Mesothelial cell of epicardium (in vitro differentiated cells): ENCODE measurements at regions not wholly inside any gene's neighbourhood (a gene's known extent, or its start where the extent isn't known, plus 50 kb on each side); places are given as distances from the start of the nearest gene placed in this dataset.

Source experiments
- DNase-seq, 2 experiments: peaks; one replicate each; pipeline ENCODE4 v3.0.0; 2021; ENCODE audit warnings: low spot score in 2 of 2; ENCODE audit not compliant: unreplicated experiment in 2 of 2
- H3K27ac Mint-ChIP-seq: 2 replicates; pipeline ENCODE4 v1.8.0; 2021; ENCODE audit warnings: mixed read lengths
- H3K27me3 Mint-ChIP-seq: 2 replicates; pipeline ENCODE4 v1.8.0; 2021; ENCODE audit warnings: low read depth, mixed read lengths
- H3K36me3 Mint-ChIP-seq: 2 replicates; pipeline ENCODE4 v1.8.0; 2021; ENCODE audit warnings: mixed read lengths
- H3K4me1 Mint-ChIP-seq: 2 replicates; pipeline ENCODE4 v1.8.0; 2021; ENCODE audit warnings: mixed read lengths
- H3K4me3 Mint-ChIP-seq: 2 replicates; pipeline ENCODE4 v1.8.0; 2021; ENCODE audit warnings: mild to moderate bottlenecking, moderate library complexity, mixed read lengths
- H3K9me3 Mint-ChIP-seq: 2 replicates; pipeline ENCODE4 v1.8.0; 2021; ENCODE audit warnings: mixed read lengths
- TF ChIP-seq, protein P1 (sequence below): fragments of 200-600 bp; sonication (generic); IDR thresholded peaks from one replicate; pipeline ENCODE4 v1.5.0; 2021; ENCODE audit warnings: antibody characterized with exemption; ENCODE audit not compliant: unreplicated experiment

GRCh38 chr9:94166236-94166975, 82.1 kb downstream of the PTPDC1 start:
- H3K4me1 Mint-ChIP-seq, result peaks cover 32% of the 10 kb centered on the region
- H3K36me3 Mint-ChIP-seq, result no peaks in the 10 kb centered on the region
- DNase-seq, result peak; percentile 95 to 96
- no peaks in the 10 kb centered on the region for H3K9me3 Mint-ChIP-seq
- peak overlapping the region; percentile 84 for H3K4me3 Mint-ChIP-seq
- no peaks in the 10 kb centered on the region for H3K27me3 Mint-ChIP-seq
- H3K27ac Mint-ChIP-seq, result peak overlapping the region; percentile 96
- TF ChIP-seq, protein P1, sequence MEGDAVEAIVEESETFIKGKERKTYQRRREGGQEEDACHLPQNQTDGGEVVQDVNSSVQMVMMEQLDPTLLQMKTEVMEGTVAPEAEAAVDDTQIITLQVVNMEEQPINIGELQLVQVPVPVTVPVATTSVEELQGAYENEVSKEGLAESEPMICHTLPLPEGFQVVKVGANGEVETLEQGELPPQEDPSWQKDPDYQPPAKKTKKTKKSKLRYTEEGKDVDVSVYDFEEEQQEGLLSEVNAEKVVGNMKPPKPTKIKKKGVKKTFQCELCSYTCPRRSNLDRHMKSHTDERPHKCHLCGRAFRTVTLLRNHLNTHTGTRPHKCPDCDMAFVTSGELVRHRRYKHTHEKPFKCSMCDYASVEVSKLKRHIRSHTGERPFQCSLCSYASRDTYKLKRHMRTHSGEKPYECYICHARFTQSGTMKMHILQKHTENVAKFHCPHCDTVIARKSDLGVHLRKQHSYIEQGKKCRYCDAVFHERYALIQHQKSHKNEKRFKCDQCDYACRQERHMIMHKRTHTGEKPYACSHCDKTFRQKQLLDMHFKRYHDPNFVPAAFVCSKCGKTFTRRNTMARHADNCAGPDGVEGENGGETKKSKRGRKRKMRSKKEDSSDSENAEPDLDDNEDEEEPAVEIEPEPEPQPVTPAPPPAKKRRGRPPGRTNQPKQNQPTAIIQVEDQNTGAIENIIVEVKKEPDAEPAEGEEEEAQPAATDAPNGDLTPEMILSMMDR, result no peak

DNA sequence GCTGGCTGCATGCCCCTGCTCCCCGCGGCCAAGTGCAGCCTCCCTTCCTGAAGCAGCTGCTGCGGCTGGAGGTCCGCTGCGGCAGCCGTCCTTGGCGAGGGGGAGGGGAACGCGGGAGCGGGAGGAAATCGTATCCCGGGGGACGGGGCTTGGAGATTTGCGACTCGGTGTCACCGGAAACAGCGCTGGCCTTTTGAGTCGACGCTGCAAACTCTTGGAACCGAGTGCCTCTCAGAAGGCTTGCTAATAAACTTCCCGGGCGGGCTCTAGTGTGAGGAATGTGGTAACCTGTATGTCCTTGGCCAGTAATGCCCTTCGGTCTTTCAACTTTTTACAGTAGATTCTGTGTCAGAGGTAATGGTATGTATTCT, 82.7 kb downstream of the PTPDC1 start:
- H3K4me1 Mint-ChIP-seq, result peaks cover 32% of the 10 kb centered on the region
- H3K36me3 Mint-ChIP-seq, result no peaks in the 10 kb centered on the region
- DNase-seq, result no peak
- no peaks in the 10 kb centered on the region for H3K9me3 Mint-ChIP-seq
- no peaks in the 10 kb centered on the region for H3K27me3 Mint-ChIP-seq
- peak overlapping the region; percentile 96 for H3K27ac Mint-ChIP-seq
- peak overlapping the region; percentile 84 for H3K4me3 Mint-ChIP-seq
- TF ChIP-seq, protein P1, result no peak

DNA sequence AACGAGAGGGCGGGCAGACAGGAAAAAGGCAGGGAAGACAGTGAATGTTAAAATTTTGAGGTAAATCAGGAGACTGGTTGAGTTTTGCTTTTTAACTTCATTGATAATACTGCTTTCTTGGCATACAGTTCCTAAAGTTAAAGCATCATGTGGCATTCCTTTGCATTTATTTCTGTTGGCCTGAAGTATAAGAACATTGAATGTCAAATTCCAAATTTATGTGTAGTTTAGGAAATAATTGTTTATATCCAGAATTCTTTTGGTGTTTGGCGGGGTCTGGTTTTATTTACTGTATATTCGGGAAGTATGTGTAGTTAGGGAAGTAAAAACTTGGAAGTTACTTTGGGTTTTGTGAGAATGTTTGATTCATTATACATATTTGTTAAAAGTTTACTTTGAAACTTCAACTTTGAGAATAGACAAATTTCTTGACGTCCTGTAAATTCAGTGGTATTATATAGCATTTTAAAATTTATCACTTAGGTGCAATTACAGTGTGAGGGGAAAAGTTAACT, 83.2 kb downstream of the PTPDC1 start:
- DNase-seq, result no peak
- Mint-ChIP-seq H3K4me3 (peak overlapping the region; percentile 84), H3K4me1 (peaks cover 33% of the 10 kb centered on the region), H3K9me3 (no peaks in the 10 kb centered on the region), H3K27ac (peak overlapping the region; percentile 96), H3K27me3 (no peaks in the 10 kb centered on the region), H3K36me3 (no peaks in the 10 kb centered on the region)
- TF ChIP-seq, protein P1, result no peak

- H3K4me1 Mint-ChIP-seq, result peaks cover 41% of the 10 kb centered on the region
- peaks cover 1% of the 10 kb centered on the region for H3K36me3 Mint-ChIP-seq
- H3K27me3 Mint-ChIP-seq, result no peaks in the 10 kb centered on the region
- TF ChIP-seq, protein P1, result no peak
- no peaks in the 10 kb centered on the region for H3K9me3 Mint-ChIP-seq
- H3K4me3 Mint-ChIP-seq, result peak overlapping the region; percentile 84
- H3K27ac Mint-ChIP-seq, result peak overlapping the region; percentile 96
- DNase-seq, result no peak
Observed at GRCh38 chr9:94168203-94169000, 84.1 kb downstream of the PTPDC1 start.

DNA sequence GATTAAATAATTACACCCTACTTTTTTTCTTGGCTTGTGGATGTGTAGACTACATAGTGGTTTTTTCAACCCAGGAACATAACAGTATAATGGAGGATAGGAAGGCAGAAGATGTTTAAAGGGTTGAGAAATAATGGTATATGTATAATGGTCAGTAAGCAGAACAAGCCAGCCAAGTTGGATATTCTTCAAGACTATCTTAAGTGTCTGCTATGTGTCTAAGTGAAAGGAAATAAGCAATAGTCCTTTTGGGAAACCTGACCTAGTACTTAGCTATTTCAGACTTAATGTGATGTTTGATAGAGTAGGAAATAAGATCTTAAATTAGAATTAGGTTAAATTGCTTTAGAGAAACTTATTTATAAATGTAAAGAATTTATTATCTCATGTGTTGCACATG, 85.7 kb downstream of the PTPDC1 start:
- Mint-ChIP-seq H3K27me3 (no peaks in the 10 kb centered on the region), H3K36me3 (peaks cover 3% of the 10 kb centered on the region), H3K4me3 (no peak overlapping the region), H3K4me1 (peaks cover 54% of the 10 kb centered on the region), H3K27ac (no peak overlapping the region), H3K9me3 (no peaks in the 10 kb centered on the region)
- DNase-seq, result no peak
- TF ChIP-seq, protein P1, result no peak
